Vagina (tissue), 2 donors: ENCODE measurements at regions not wholly inside any gene's neighbourhood (a gene's known extent, or its start where the extent isn't known, plus 50 kb on each side); places are given as distances from the start of the nearest gene placed in this dataset.

Source experiments
- DNase-seq, 2 donors: peaks; one replicate each; pipeline ENCODE4 v3.0.0-alpha.2; 2017; ENCODE audit errors: extremely low spot score in 2 of 2
- H3K27ac ChIP-seq: fragments of 200-600 bp; sonication (generic); one replicate; pipeline ENCODE4 v1.5.1; 2019
- H3K27me3 ChIP-seq: fragments of 200-600 bp; sonication (generic); one replicate; pipeline ENCODE4 v1.5.1; 2019
- H3K36me3 ChIP-seq, 2 donors: fragments of 200-600 bp; sonication (generic); one replicate each; pipeline ENCODE4 v1.5.1; 2017 to 2019
- H3K4me1 ChIP-seq: fragments of 200-600 bp; sonication (generic); one replicate; pipeline ENCODE4 v1.5.1; 2019
- H3K4me3 ChIP-seq, 2 donors: fragments of 200-600 bp; sonication (generic); 1 replicate in 1 of 2; 2 replicates in 1 of 2; pipeline ENCODE4 v1.5.1; 2016 to 2019
- H3K9me3 ChIP-seq: fragments of 200-600 bp; sonication (generic); one replicate; pipeline ENCODE4 v1.5.1; 2019
- CTCF ChIP-seq, 3 experiments: fragments of 450-650 bp in 2 of 3; fragments of 200-600 bp in 1 of 3; sonication (generic) in 1 of 3; IDR thresholded peaks; one replicate each; pipeline ENCODE4 v1.5.1; 2017 to 2019; ENCODE audit warnings: antibody characterized with exemption in 3 of 3, mild to moderate bottlenecking in 2 of 3, moderate library complexity in 2 of 3
- POLR2A ChIP-seq, 2 donors: fragments of 450-650 bp; IDR thresholded peaks; one replicate each; pipeline ENCODE4 v1.6.1; 2017; ENCODE audit warnings: antibody characterized with exemption in 2 of 2, mild to moderate bottlenecking in 2 of 2, moderate library complexity in 2 of 2
- POLR2AphosphoS5 ChIP-seq, 2 donors: sonication (generic); formaldehyde crosslinking; IDR thresholded peaks; one replicate each; pipeline ENCODE4 v1.9.0; 2017; ENCODE audit warnings: antibody characterized with exemption in 2 of 2, mild to moderate bottlenecking in 2 of 2, low read depth in 1 of 2; ENCODE audit not compliant: insufficient read depth in 1 of 2
- intact Hi-C: fragments of 100-400 bp; cut with DNase I; formaldehyde crosslinking; loops from one replicate; pipeline ENCODE4 v1.15.1; 2023

- intact Hi-C loops = no loop called here
- no peaks in the 10 kb centered on the region for H3K4me1 ChIP-seq
These were observed 140.8 kb upstream of the RAB4A start for GRCh38 chr1:229130028-229130668.

GRCh38 chr1:229131243-229132105 lies 139.4 kb upstream of the RAB4A start:
- no peaks in the 10 kb centered on the region for H3K4me1 ChIP-seq
- intact Hi-C loops = no loop called here
- no peak for DNase-seq

More at GRCh38 chr1:229130028-229130668, 140.8 kb upstream of the RAB4A start:
- H3K27me3 ChIP-seq = no peaks in the 10 kb centered on the region
- no peak for DNase-seq
- no peaks in the 10 kb centered on the region for H3K9me3 ChIP-seq
- H3K4me3 ChIP-seq = no peak overlapping the region
- H3K27ac ChIP-seq = no peak overlapping the region
- no peak for TF ChIP-seq CTCF (IDR thresholded peaks at IDR 0.05)
- TF ChIP-seq POLR2AphosphoS5 (IDR thresholded peaks at IDR 0.05; ENCODE audit: insufficient read depth in 1 of 2, low read depth in 1 of 2) = no peak
- TF ChIP-seq POLR2A (IDR thresholded peaks at IDR 0.05) = no peak
- no peaks in the 10 kb centered on the region for H3K36me3 ChIP-seq

GRCh38 chr1:229132106-229132443 lies 138.8 kb upstream of the RAB4A start:
- intact Hi-C loops = no loop called here
- Histone ChIP-seq H3K36me3 (no peaks in the 10 kb centered on the region), H3K4me1 (no peaks in the 10 kb centered on the region), H3K27ac (no peak overlapping the region), H3K27me3 (no peaks in the 10 kb centered on the region), H3K9me3 (no peaks in the 10 kb centered on the region), H3K4me3 (no peak overlapping the region)
- no peak for DNase-seq
- TF ChIP-seq POLR2A (IDR thresholded peaks at IDR 0.05) = no peak
- TF ChIP-seq POLR2AphosphoS5 (IDR thresholded peaks at IDR 0.05; ENCODE audit: insufficient read depth in 1 of 2, low read depth in 1 of 2) = no peak
- TF ChIP-seq CTCF (IDR thresholded peaks at IDR 0.05) = no peak

More at GRCh38 chr1:229131243-229132105, 139.4 kb upstream of the RAB4A start:
- H3K9me3 ChIP-seq = no peaks in the 10 kb centered on the region
- no peak overlapping the region for H3K4me3 ChIP-seq
- no peaks in the 10 kb centered on the region for H3K27me3 ChIP-seq
- no peak overlapping the region for H3K27ac ChIP-seq
- no peaks in the 10 kb centered on the region for H3K36me3 ChIP-seq
- no peak for TF ChIP-seq CTCF (IDR thresholded peaks at IDR 0.05)
- no peak for TF ChIP-seq POLR2A (IDR thresholded peaks at IDR 0.05)
- TF ChIP-seq POLR2AphosphoS5 (IDR thresholded peaks at IDR 0.05; ENCODE audit: insufficient read depth in 1 of 2, low read depth in 1 of 2) = no peak

- no peak for DNase-seq
- Histone ChIP-seq H3K27me3 (no peaks in the 10 kb centered on the region), H3K9me3 (no peaks in the 10 kb centered on the region), H3K36me3 (no peaks in the 10 kb centered on the region), H3K4me3 (no peak overlapping the region), H3K4me1 (no peaks in the 10 kb centered on the region), H3K27ac (no peak overlapping the region)
- no peak for TF ChIP-seq POLR2A (IDR thresholded peaks at IDR 0.05)
- no peak for TF ChIP-seq POLR2AphosphoS5 (IDR thresholded peaks at IDR 0.05; ENCODE audit: insufficient read depth in 1 of 2, low read depth in 1 of 2)
- TF ChIP-seq CTCF (IDR thresholded peaks at IDR 0.05) = no peak
- intact Hi-C loops = no loop called here
These were observed 138.2 kb upstream of the RAB4A start for GRCh38 chr1:229132706-229133105.

- intact Hi-C loops = no loop called here
- H3K27me3 ChIP-seq = no peaks in the 10 kb centered on the region
- no peak overlapping the region for H3K27ac ChIP-seq
- no peak for DNase-seq
- no peaks in the 10 kb centered on the region for H3K36me3 ChIP-seq
- no peaks in the 10 kb centered on the region for H3K4me1 ChIP-seq
- no peak for TF ChIP-seq CTCF (IDR thresholded peaks at IDR 0.05)
- no peak for TF ChIP-seq POLR2AphosphoS5 (IDR thresholded peaks at IDR 0.05; ENCODE audit: insufficient read depth in 1 of 2, low read depth in 1 of 2)
- no peak for TF ChIP-seq POLR2A (IDR thresholded peaks at IDR 0.05)
- H3K4me3 ChIP-seq = no peak overlapping the region
- H3K9me3 ChIP-seq = no peaks in the 10 kb centered on the region
These were observed 137.8 kb upstream of the RAB4A start for GRCh38 chr1:229133151-229133550.
